Endothelial cell of umbilical vein (primary cell): ENCODE measurements at regions not wholly inside any gene's neighbourhood (a gene's known extent, or its start where the extent isn't known, plus 50 kb on each side); places are given as distances from the start of the nearest gene placed in this dataset.

Source experiments
- EZH2 ChIP-seq: IDR thresholded peaks from 2 replicates; pipeline ENCODE4 v1.6.1; 2012; ENCODE audit warnings: borderline replicate concordance, low read depth, mild to moderate bottlenecking, moderate library complexity, low read length, inconsistent platforms; ENCODE audit not compliant: severe bottlenecking
- FOS ChIP-seq: IDR thresholded peaks from 2 replicates; pipeline ENCODE4 v1.6.1; 2011; ENCODE audit warnings: mild to moderate bottlenecking, low read length, moderate library complexity, borderline replicate concordance; ENCODE audit not compliant: insufficient read depth
- GATA2 ChIP-seq: IDR thresholded peaks from 2 replicates; pipeline ENCODE4 v1.7.0; 2011; ENCODE audit warnings: low read depth, mild to moderate bottlenecking, moderate library complexity, mixed read lengths, low read length; ENCODE audit not compliant: insufficient read length, insufficient read depth
- JUN ChIP-seq: IDR thresholded peaks from 2 replicates; pipeline ENCODE4 v1.6.1; 2011; ENCODE audit warnings: borderline replicate concordance, low read depth; ENCODE audit not compliant: insufficient read length, insufficient read depth
- MYC ChIP-seq: IDR thresholded peaks from one replicate; pipeline ENCODE4 v1.6.1; 2011; ENCODE audit warnings: mild to moderate bottlenecking, low read depth, low read length
- POLR2A ChIP-seq: IDR thresholded peaks from 2 replicates; pipeline ENCODE4 v1.6.1; 2012; ENCODE audit warnings: low read depth, mild to moderate bottlenecking, control low read depth, low read length
- POLR2AphosphoS5 ChIP-seq: IDR thresholded peaks from 2 replicates; pipeline ENCODE4 v1.6.1; 2012; ENCODE audit warnings: low read depth, mild to moderate bottlenecking, control low read depth, low read length, moderate library complexity; ENCODE audit not compliant: insufficient read depth
- TF ChIP-seq, protein P1 (sequence below), 2 donors: IDR thresholded peaks; 1 replicate in 1 of 2; 2 replicates in 1 of 2; pipeline ENCODE4 v1.5.1; 2011; ENCODE audit warnings: low read length in 2 of 2, mild to moderate bottlenecking in 2 of 2, moderate library complexity in 2 of 2, control low read depth in 1 of 2, inconsistent platforms in 1 of 2, low read depth in 1 of 2; ENCODE audit not compliant: insufficient read depth in 1 of 2; ENCODE audit errors: extremely low read depth in 1 of 2
- TF ChIP-seq, protein P2 (sequence below): IDR thresholded peaks from 2 replicates; pipeline ENCODE4 v1.6.1; 2011; ENCODE audit not compliant: insufficient read depth, insufficient read length

DNA sequence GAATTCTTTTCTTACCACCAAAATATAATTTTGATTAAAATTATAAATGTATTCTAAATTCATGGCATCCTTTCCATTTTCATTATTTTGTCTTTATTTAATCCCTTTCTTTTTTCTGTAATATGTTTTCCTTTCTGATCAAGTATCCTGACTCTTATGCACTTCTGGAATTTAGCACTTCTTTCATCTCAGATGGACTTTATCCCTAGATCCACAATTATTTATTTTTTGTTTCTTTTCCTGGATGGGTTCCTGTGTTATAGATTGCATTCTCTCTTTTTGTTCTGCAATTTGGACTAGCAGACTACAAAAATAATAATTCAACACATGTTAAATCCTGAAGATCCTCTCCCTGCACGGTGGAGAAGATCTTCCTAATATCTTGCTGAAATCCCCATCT, 76.9 kb upstream of the CDIN1 start:
- TF ChIP-seq, protein P1, sequence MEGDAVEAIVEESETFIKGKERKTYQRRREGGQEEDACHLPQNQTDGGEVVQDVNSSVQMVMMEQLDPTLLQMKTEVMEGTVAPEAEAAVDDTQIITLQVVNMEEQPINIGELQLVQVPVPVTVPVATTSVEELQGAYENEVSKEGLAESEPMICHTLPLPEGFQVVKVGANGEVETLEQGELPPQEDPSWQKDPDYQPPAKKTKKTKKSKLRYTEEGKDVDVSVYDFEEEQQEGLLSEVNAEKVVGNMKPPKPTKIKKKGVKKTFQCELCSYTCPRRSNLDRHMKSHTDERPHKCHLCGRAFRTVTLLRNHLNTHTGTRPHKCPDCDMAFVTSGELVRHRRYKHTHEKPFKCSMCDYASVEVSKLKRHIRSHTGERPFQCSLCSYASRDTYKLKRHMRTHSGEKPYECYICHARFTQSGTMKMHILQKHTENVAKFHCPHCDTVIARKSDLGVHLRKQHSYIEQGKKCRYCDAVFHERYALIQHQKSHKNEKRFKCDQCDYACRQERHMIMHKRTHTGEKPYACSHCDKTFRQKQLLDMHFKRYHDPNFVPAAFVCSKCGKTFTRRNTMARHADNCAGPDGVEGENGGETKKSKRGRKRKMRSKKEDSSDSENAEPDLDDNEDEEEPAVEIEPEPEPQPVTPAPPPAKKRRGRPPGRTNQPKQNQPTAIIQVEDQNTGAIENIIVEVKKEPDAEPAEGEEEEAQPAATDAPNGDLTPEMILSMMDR (IDR thresholded peaks at IDR 0.05; ENCODE audit: extremely low read depth in 1 of 2, insufficient read depth in 1 of 2, low read depth in 1 of 2, low read length in 2 of 2): no peak
- TF ChIP-seq POLR2A (no peak), GATA2 (no peak), EZH2 (no peak), POLR2AphosphoS5 (no peak), FOS (no peak), MYC (no peak), JUN (no peak)
- TF ChIP-seq, protein P2, sequence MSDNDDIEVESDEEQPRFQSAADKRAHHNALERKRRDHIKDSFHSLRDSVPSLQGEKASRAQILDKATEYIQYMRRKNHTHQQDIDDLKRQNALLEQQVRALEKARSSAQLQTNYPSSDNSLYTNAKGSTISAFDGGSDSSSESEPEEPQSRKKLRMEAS: no peak
